Medulla oblongata (tissue), 1 donor: ENCODE measurements at regions not wholly inside any gene's neighbourhood (a gene's known extent, or its start where the extent isn't known, plus 50 kb on each side); places are given as distances from the start of the nearest gene placed in this dataset.
"Not testable (repeated sequence)": the region's sequence is repeated elsewhere in the genome, so short reads cannot be mapped to it uniquely, and the experiment has no call there.

ENCODE experiments used
- DNase-seq: peaks from one replicate; pipeline ENCODE4 v3.0.0-alpha.2; 2015; ENCODE audit errors: extremely low spot score

DNA sequence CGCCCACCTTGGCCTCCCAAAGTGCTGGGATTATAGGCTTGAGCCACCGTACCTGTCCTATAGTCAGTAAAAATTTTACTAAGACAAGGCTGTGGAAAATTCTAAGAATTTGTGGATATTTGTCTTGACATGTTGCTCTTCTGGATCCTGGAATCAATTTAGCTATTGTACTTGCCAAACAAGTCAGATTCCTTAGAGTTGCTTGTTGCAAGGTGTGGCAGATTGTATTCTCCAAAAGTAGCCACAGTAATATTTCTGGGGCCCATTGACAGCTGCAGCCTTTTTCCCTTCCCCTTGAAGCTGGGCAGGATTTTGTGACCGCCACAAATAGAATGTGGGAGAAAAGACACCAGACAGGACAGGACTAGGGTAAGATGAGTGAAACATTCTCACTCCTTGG lies 98.8 kb upstream of the TMTC4 start:
- no peak for DNase-seq

DNA sequence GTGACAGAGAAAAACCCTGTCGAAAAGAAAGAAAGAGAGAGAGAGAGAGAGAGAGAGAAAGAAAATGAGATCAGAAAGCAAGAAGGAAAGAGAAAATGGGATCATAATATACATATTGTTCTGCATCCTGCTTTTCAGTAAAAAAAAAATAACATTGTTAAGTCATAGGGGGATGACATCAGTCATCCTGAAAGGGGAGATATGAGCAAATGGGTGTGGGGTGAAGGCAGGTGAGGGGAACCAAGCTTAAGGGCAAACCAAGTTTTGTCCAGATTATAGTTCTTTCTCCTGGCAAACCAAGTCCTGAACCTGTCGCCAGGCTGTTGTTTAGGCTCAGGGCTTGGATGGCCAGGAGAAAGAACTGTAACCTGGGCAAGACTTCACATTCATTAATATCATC lies 92.6 kb upstream of the TMTC4 start:
- no peak for DNase-seq

DNA sequence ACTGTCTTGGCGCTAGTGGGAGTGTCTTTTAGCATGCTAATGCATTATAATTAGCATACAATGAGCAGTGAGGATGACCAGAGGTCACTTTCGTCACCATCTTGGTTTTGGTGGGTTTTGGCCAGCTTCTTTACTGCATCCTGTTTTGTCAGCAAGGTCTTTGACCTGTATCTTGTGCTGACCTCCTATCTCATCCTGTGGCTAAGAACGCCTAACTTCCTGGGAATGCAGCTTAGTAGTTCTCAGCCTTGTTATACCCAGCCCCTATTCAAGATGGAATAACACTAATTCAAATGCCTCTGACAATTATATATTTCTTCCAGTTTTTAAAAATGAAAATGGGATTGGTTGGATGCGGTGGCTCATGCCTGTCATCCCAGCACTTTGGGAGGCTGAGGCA lies 92.0 kb upstream of the TMTC4 start:
- not testable (repeated sequence) for DNase-seq

DNA sequence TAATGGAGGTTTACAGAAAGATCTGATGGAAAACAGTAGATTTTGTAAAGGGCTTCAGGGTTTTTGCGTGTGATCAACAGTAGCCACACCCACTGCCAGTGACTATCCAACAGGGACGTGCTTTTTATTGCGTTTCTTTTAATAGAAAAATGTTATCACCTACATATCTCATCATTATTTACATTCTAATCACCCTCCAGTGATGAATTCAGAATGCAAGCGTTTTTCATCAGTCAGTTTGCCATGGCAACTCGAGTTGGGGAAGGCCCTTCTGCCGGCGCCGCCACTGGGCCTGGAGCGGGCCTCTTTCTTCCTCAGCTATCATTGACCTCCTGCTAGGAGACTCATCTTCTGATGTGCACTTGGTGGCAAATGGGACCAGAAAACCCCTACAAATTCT lies 90.3 kb upstream of the TMTC4 start:
- DNase-seq = no peak

DNA sequence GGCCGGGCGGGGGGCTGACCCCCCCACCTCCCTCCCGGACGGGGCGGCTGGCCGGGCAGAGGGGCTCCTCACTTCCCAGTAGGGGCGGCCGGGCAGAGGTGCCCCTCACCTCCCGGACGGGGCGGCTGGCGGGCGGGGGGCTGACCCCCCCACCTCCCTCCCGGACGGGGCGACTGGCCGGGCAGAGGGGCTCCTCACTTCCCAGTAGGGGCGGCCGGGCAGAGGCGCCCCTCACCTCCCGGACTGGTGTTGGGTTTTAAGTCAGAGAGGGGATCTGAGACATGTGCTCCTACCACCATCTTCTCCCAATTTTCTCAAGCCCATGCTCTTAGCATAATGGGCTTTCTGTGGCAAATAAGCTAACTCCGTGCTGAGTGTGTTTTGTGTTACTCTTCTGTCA lies 87.5 kb upstream of the TMTC4 start:
- DNase-seq = not testable (repeated sequence)

DNA sequence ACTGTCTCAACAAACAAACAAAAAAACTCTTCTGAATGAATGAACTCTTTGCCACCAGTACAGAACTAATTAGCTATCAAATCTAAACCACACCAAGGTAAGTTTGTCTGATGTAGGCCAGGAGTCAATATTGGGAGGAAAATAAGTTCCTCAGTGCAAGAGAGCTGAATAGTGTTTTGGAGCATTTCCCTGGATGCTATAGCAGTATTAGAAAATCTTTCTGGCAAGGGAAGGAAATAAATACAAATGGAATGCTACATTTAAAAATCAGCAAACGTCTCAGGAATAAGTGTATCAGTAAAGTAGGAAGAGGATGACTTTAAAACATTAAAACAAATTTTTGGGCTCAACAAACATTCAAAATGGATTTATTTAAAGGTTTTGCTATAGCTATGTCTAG lies 81.3 kb upstream of the TMTC4 start:
- DNase-seq = no peak

DNA sequence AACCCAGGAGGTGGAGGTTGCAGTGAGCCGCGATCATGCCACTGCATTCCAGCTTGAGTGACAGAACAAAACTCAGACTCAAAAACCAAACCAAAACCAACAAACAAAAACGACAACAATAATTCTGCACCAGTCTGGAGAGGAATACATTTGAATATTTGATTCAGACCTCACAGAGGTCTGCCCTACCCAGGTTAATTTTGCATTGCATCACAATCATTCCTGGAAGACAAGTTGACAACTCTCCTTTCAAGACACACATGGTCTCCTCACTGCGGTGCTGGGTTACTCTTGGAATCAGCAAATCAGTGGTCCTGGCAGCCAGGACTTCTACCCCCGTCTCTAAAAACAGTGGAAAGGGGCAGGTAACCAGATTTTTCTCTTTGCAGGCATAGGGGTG lies 79.9 kb upstream of the TMTC4 start:
- DNase-seq = no peak

DNA sequence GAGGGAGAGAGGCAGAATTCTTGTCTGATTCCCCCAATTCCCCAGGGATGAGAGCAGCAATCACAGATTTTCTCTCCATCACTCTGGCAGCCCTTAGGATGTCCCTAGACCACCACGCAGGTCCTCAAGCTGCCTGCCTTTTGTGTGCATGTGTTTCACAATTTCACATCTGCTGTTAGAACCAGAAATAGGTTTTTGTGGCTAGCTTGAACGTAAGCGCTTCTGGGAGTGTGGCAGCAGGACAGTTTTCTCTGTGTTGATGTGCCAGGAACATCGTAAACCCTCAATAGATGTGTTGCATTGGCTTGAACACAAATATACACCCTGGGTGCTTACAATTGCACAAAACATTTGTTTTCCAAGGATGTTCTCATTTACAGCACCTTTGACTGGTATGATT lies 78.8 kb upstream of the TMTC4 start:
- no peak for DNase-seq

DNA sequence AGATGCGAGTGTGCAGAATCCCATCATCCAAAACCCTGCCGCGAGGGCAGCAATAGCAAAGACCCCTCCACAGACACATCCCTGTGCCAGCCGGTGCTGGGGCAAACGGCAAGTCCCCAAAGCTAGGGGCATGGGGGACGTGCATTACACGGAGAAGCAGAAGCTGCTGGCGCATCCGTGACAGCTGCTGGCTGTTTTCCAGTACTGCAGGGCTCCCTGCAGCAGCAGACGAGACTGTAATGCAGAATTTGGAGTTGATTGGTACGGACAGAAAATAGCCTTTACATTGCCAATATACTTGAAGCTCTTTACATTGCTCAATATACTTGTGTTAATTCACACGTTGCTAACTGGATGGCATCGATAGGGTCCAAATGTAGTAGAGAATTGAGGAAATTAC lies 77.2 kb upstream of the TMTC4 start:
- DNase-seq = peak; percentile 36

DNA sequence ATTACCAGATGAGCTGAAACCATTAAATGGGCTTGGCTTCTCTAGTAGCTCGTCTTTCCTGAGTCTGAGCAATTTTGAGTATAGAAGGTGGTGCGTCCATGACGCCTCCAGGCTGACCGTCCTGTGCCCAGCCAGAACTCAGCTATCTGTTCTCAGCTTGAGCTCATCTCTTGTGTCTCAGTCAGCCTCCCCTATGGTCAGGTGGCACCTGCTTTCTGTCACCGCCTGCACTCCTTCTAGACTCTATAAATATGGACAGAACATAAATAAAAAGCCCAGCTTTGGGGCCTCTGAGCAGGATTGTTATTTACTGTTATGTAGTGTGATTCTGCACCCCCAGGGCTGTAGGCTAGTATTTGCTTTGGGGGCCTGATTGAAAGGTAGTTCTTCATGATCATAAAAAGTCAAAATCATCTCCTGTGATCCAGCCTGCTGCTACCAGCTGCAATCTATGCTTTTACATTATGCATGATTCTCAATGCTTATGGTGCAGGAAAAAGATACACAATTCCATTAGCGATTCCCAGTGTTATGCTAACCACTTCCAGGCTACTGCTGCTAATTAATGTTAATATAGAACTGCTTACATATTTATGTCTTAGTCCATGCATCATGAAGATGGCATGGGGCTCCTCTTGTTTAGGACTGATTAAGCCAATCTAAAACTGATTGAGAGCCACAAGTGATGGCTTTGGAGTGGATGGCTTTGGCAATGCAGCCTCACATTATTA lies 72.5 kb upstream of the TMTC4 start:
- no peak for DNase-seq

DNA sequence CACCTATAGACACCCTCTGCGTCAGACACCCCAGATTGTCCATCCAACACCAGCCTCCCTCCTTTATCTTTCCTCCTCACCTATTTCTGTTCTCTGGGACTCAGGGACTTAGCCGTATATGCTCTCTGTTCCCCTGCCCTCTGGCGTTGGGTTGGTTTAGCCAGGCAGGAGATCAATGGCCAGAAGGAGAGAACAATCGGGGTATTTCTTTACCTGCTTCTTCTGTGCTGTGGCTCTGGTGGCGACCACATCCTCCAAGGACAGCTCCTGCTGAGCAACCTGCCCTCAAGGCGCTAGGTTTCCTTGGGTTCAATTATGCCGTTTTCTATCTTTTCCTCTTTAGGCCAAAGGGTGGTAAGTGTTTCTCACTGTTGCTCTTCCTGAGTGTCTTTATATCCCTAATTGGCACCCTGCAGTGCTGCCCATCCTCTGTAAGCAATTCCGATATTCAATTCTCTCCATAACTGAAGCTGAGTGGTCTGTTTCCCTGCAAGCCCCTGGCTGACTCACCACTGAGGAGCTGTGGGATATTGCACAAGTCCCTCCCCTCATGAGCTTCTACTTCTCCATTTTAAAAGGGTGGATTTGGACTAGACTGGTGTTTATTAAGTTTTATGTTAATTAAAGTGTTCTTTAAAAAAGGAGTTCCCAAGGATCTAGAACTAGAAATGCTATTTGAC lies 63.7 kb upstream of the TMTC4 start:
- DNase-seq = no peak

DNA sequence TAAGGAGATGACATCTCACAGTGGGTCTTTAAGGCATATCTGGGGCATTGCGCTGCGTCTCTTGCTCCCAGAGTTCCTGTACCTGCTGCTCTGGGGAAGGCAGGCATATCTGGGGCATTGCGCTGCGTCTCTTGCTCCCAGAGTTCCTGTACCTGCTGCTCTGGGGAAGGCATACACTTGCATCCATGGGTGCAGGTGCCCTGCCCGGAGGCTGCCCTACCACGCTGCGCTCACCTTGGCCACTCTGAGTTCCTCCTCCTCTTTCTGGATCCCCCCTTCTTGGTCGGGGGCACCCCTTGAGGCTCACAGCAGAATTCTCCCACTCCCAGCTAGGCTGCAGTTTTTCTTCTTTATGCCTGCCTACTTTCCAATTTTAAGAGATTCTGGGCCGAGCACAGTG lies 60.9 kb upstream of the TMTC4 start:
- DNase-seq = no peak

DNA sequence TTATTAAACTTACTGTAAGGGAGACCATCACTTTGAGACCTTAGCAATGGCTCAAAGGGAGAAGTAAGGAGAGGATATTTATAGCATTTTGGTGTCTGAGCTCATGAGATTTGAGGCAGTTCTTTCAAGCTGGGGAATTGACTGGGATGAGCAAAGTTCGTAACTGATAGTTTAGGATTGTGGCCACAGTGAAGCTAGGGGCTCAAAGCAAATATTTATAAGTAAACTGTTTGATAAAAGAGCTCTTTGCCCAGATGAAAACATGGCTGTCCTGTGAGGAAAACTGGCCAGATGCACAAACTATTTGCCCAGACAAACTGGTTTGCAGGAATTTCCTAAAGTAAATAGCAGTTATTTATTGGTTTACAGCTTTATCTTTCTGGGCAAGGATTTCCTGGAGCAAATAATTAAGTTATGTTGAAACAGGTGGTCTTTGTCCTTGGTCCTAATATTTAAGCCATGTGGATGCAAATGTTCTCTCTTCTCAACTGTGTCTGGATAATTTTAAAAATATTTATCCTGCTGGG lies 59.7 kb upstream of the TMTC4 start:
- DNase-seq = no peak

DNA sequence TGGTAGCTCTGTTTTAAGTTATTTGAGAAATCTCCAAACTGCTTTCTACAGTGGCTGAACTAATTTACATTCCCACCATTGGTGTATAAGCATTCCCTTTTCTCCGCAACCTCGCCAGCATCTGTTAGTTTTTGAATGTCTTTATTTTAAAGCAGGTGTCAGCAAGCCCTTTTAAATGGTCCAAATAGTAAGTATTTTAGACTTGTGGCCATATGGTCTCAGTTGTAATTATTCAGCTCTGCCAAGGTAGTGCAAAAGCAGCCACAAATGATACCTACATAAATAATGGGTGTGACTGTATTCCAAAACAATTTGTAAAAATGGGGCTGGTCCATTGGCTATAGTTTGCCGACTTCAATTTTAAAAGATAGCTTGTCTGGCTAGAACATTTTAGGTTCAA lies 58.7 kb upstream of the TMTC4 start:
- DNase-seq = no peak

DNA sequence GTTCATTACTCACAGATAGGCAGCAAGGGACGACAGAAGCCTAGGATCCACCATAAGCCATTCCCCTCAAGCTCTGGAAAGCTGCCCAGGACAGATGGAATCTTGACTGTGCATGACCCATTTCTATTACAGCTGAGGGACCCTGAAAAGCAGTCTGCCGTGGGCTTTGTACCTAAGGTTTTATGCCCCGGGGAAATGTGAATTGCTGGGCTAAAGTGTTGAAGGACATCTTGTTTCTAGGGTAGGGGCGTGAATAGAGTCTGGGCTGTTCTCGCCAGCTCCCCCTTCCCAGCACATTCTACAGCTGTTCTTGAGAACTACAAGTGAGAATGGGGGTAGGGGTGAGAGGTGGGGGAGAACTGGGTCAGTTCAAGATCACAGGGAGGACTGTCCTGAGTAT lies 53.6 kb upstream of the TMTC4 start:
- DNase-seq = no peak

DNA sequence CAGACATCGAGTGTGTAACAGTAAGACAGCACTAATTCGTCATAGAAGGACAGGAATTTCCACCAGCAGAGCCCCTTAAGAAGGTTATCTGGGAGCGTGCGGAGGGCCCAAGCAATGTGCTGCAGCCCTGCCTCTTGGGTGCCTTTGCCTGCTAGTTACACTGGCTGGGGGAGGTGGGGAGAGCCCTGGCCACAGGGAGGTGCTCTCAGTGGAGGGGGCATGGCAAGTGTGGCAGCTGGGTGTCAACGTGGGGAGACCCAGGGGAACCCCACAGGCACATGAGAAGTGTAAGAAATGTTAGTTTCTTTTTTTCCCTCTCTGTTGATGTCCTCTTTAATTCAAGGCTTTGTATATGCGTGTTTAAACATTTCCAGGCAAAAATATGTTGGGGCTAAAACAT lies 50.9 kb upstream of the TMTC4 start:
- no peak for DNase-seq

DNA sequence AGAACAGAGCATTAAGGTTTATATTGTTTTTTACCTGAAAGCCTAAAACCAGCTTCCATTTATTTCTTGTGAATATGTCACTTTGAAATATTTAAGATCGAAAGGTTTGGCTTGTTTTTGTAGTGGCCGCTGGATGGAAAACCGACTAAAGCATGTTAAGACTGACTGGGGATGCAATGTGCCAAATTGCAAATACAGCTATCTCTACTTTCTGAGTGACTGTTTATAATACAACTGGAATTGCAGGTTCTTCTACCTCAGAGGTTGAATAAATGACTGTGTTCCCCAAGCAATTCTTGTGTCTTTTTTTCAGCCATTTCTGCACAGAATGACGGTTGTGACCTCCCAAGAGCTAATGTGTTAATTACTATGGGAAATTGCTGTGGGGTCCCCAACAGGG lies 50.0 kb upstream of the TMTC4 start:
- DNase-seq = no peak
